ENCODE measurements at regions not wholly inside any gene's neighbourhood (a gene's known extent, or its start where the extent isn't known, plus 50 kb on each side); places are given as distances from the start of the nearest gene placed in this dataset.

- H2BK15ac ChIP-seq (ENCODE audit: low read depth, low read length) = no peak overlapping the region
- no peaks in the 10 kb centered on the region for H3K4me1 ChIP-seq (ENCODE audit: control insufficient read depth, insufficient read depth, low read length)
- intact Hi-C loops (cut with micrococcal nuclease) = no loop called here
- H4K5ac ChIP-seq (ENCODE audit: low read depth, low read length) = no peak overlapping the region
- TF ChIP-seq MAZ (IDR thresholded peaks at IDR 0.05; ENCODE audit: borderline replicate concordance, low read depth, low read length) = no peak
- TF ChIP-seq RAD21 (IDR thresholded peaks at IDR 0.05; ENCODE audit: low read length) = no peak
- TF ChIP-seq, protein P1, sequence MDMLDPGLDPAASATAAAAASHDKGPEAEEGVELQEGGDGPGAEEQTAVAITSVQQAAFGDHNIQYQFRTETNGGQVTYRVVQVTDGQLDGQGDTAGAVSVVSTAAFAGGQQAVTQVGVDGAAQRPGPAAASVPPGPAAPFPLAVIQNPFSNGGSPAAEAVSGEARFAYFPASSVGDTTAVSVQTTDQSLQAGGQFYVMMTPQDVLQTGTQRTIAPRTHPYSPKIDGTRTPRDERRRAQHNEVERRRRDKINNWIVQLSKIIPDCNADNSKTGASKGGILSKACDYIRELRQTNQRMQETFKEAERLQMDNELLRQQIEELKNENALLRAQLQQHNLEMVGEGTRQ (IDR thresholded peaks at IDR 0.05; ENCODE audit: low read depth, low read length) = no peak
- TF ChIP-seq RCOR1 (IDR thresholded peaks at IDR 0.05; ENCODE audit: insufficient replicate concordance, low read length) = no peak
- H2AFZ ChIP-seq (replicated peaks; ENCODE audit: low read length, poor library complexity) = no peak overlapping the region
- no peak overlapping the region for H2BK5ac ChIP-seq (ENCODE audit: low read depth, low read length, poor library complexity, severe bottlenecking)
- H3K36me3 ChIP-seq (ENCODE audit: control insufficient read depth, insufficient read depth, low read length) = no peaks in the 10 kb centered on the region
- no peak overlapping the region for H2BK120ac ChIP-seq (ENCODE audit: low read depth, low read length)
- H3K9me3 ChIP-seq (ENCODE audit: control insufficient read depth, insufficient read depth, low read length) = no peaks in the 10 kb centered on the region
- no peak overlapping the region for H3K4me3 ChIP-seq (ENCODE audit: insufficient read depth, low read depth, low read length)
- H3K14ac ChIP-seq (replicated peaks; ENCODE audit: low read depth, low read length) = no peak overlapping the region
- H2AK9ac ChIP-seq (replicated peaks; ENCODE audit: low read depth, low read length, poor library complexity) = no peak overlapping the region
- H3K9ac ChIP-seq (ENCODE audit: low read depth, low read length) = no peak overlapping the region
- in situ Hi-C loops (cut with MboI; ENCODE audit: low sequenced_read_pairs) = no loop called here
- H3K4me2 ChIP-seq (ENCODE audit: low read depth, low read length) = no peak overlapping the region
- no peak overlapping the region for H3K4ac ChIP-seq (ENCODE audit: low read depth, low read length)
- no peak overlapping the region for H3K18ac ChIP-seq (ENCODE audit: low read depth, low read length)
- H3K79me1 ChIP-seq (ENCODE audit: low read depth in 1 of 2, low read length in 2 of 2) = no peaks in the 10 kb centered on the region
- no peak overlapping the region for H4K91ac ChIP-seq (ENCODE audit: insufficient read depth, low read depth, low read length)
- dilution Hi-C loops (cut with HindIII; ENCODE audit: low sequenced_read_pairs, unreplicated experiment) = no loop called here
- no peak overlapping the region for H4K8ac ChIP-seq (ENCODE audit: low read depth in 2 of 2, low read length in 2 of 2)
- DNase-seq (no peak), ATAC-seq (ENCODE audit: low read depth) (no peak)
- no peak overlapping the region for H3K56ac ChIP-seq (ENCODE audit: extremely low read depth, insufficient read depth, low read length)
- POLR2A ChIA-PET (ENCODE audit: unreplicated experiment) = no interaction called here
- no peak overlapping the region for H3K23ac ChIP-seq (ENCODE audit: low read depth, low read length)
- CTCF ChIA-PET = no interaction called here
- no TSS peak for BruUV-seq (replicated peaks)
- no peak overlapping the region for H2BK20ac ChIP-seq (ENCODE audit: low read depth, low read length)
- H3K27ac ChIP-seq (ENCODE audit: insufficient read depth, low read length) = no peak overlapping the region
- H2AK5ac ChIP-seq (ENCODE audit: low read depth, low read length) = no peak overlapping the region
- H3K27me3 ChIP-seq (ENCODE audit: control insufficient read depth, insufficient read depth, low read length) = no peaks in the 10 kb centered on the region
- H4K20me1 ChIP-seq (ENCODE audit: insufficient read depth, low read length) = no peaks in the 10 kb centered on the region
- no peaks in the 10 kb centered on the region for H3K9me1 ChIP-seq (ENCODE audit: insufficient read depth, low read length)
These were observed 58.8 kb upstream of the ADCY1 start for GRCh38 chr7:45515346-45515745.
